GM19438 (cell line): ENCODE measurements at regions not wholly inside any gene's neighbourhood (a gene's known extent, or its start where the extent isn't known, plus 50 kb on each side); places are given as distances from the start of the nearest gene placed in this dataset.

ENCODE experiments used
- ATAC-seq: cut with Tn5 transposase; IDR thresholded peaks from one replicate; pipeline ENCODE4 v1.9.1; 2021; ENCODE audit warnings: low read depth; ENCODE audit not compliant: unreplicated experiment

- no peak for ATAC-seq
Measured at GRCh38 chr2:153109793-153110192, 368.8 kb downstream of the RPRM start.

- no peak for ATAC-seq
Measured at GRCh38 chr2:153106802-153107477, 371.6 kb downstream of the RPRM start.

GRCh38 chr2:153105829-153106578 is 372.6 kb downstream of the RPRM start:
- no peak for ATAC-seq

- no peak for ATAC-seq
Measured at GRCh38 chr2:153101187-153101586, 377.4 kb downstream of the RPRM start.

GRCh38 chr2:153100151-153100550 is 378.4 kb downstream of the RPRM start:
- ATAC-seq: no peak

GRCh38 chr2:153098073-153098472 is 379.7 kb downstream of the ARL6IP6 start:
- no peak for ATAC-seq

- ATAC-seq: no peak
Measured at GRCh38 chr2:153096272-153096671, 377.9 kb downstream of the ARL6IP6 start.

GRCh38 chr2:153091344-153091743 is 372.9 kb downstream of the ARL6IP6 start:
- no peak for ATAC-seq

GRCh38 chr2:153079315-153079714 is 360.9 kb downstream of the ARL6IP6 start:
- ATAC-seq: no peak

GRCh38 chr2:153077311-153077710 is 358.9 kb downstream of the ARL6IP6 start:
- no peak for ATAC-seq

GRCh38 chr2:153074207-153074606 is 355.8 kb downstream of the ARL6IP6 start:
- no peak for ATAC-seq

GRCh38 chr2:153072813-153073212 is 354.4 kb downstream of the ARL6IP6 start:
- no peak for ATAC-seq

GRCh38 chr2:153072077-153072476 is 353.7 kb downstream of the ARL6IP6 start:
- no peak for ATAC-seq

- no peak for ATAC-seq
Measured at GRCh38 chr2:153071090-153071489, 352.7 kb downstream of the ARL6IP6 start.

- ATAC-seq: no peak
Measured at GRCh38 chr2:153068915-153069314, 350.5 kb downstream of the ARL6IP6 start.

GRCh38 chr2:153068052-153068451 is 349.6 kb downstream of the ARL6IP6 start:
- ATAC-seq: no peak

GRCh38 chr2:153059338-153060052 is 341.1 kb downstream of the ARL6IP6 start:
- no peak for ATAC-seq

GRCh38 chr2:153057743-153058142 is 339.3 kb downstream of the ARL6IP6 start:
- ATAC-seq: no peak

GRCh38 chr2:153055182-153055581 is 336.8 kb downstream of the ARL6IP6 start:
- no peak for ATAC-seq

- no peak for ATAC-seq
Measured at GRCh38 chr2:153052807-153053559, 334.6 kb downstream of the ARL6IP6 start.

- ATAC-seq: no peak
Measured at GRCh38 chr2:153047220-153047619, 328.8 kb downstream of the ARL6IP6 start.
